Upper lobe of left lung (tissue), 6 donors: ENCODE measurements at regions not wholly inside any gene's neighbourhood (a gene's known extent, or its start where the extent isn't known, plus 50 kb on each side); places are given as distances from the start of the nearest gene placed in this dataset.

Experiments
- ATAC-seq, 2 donors: fragments of 200-7000 bp; cut with Tn5 transposase; one replicate each; pipeline ENCODE4 v1.9.1; 2022; ENCODE audit warnings: mild to moderate bottlenecking in 2 of 2, moderate library complexity in 2 of 2; ENCODE audit not compliant: low FRiP score in 2 of 2
- DNase-seq, 2 donors: peaks; one replicate each; pipeline ENCODE4 v3.0.0-alpha.2; 2019 to 2020
- H3K27ac ChIP-seq, 4 donors: fragments of 200-600 bp; sonication (generic); one replicate each; pipeline ENCODE4 v1.5.1; 2016 to 2019
- H3K27me3 ChIP-seq, 4 donors: fragments of 200-600 bp; sonication (generic); one replicate each; pipeline ENCODE4 v1.5.1; 2017 to 2019
- H3K36me3 ChIP-seq, 4 donors: fragments of 200-600 bp; sonication (generic); one replicate each; pipeline ENCODE4 v1.5.1; 2016 to 2019
- H3K4me1 ChIP-seq, 4 donors: fragments of 200-600 bp; sonication (generic); one replicate each; pipeline ENCODE4 v1.5.1; 2018 to 2019
- H3K4me3 ChIP-seq, 4 donors: fragments of 200-600 bp; sonication (generic); one replicate each; pipeline ENCODE4 v1.5.1; 2017 to 2019; ENCODE audit warnings: mild to moderate bottlenecking in 2 of 4, moderate library complexity in 1 of 4
- H3K9me3 ChIP-seq, 4 donors: fragments of 200-600 bp; sonication (generic); one replicate each; pipeline ENCODE4 v1.5.1; 2018 to 2019
- EP300 ChIP-seq, 4 donors: sonication (generic); formaldehyde crosslinking; IDR thresholded peaks; one replicate each; pipeline ENCODE4 v1.5.1; 2017; ENCODE audit warnings: antibody characterized with exemption in 4 of 4, control low read depth in 2 of 4
- POLR2A ChIP-seq, 4 donors: fragments of 450-650 bp; IDR thresholded peaks; one replicate each; pipeline ENCODE4 v1.5.1; 2016 to 2017; ENCODE audit warnings: antibody characterized with exemption in 4 of 4, mild to moderate bottlenecking in 2 of 4
- POLR2AphosphoS5 ChIP-seq, 2 donors: sonication (generic); formaldehyde crosslinking; IDR thresholded peaks; one replicate each; pipeline ENCODE4 v1.5.1; 2017; ENCODE audit warnings: antibody characterized with exemption in 2 of 2
- WGBS, 2 donors: methylation state at CpG; one replicate each; pipeline ENCODE4 v1.1.5; 2017 to 2018; 5-methylcytosine and 5-hydroxymethylcytosine counted together
- TF ChIP-seq, protein P1 (sequence below), 6 experiments: fragments of 450-650 bp in 4 of 6; fragments of 200-600 bp in 2 of 6; sonication (generic) in 2 of 6; IDR thresholded peaks; one replicate each; pipeline ENCODE4 v1.5.1; 2016 to 2019; ENCODE audit warnings: antibody characterized with exemption in 6 of 6
- donor health status: DM: no; HTN: no; CAD: no; lungs with moderate emphysema.
- donor health status: DM: no; HTN: yes; CAD: no; lungs with severe emphysema.

DNA sequence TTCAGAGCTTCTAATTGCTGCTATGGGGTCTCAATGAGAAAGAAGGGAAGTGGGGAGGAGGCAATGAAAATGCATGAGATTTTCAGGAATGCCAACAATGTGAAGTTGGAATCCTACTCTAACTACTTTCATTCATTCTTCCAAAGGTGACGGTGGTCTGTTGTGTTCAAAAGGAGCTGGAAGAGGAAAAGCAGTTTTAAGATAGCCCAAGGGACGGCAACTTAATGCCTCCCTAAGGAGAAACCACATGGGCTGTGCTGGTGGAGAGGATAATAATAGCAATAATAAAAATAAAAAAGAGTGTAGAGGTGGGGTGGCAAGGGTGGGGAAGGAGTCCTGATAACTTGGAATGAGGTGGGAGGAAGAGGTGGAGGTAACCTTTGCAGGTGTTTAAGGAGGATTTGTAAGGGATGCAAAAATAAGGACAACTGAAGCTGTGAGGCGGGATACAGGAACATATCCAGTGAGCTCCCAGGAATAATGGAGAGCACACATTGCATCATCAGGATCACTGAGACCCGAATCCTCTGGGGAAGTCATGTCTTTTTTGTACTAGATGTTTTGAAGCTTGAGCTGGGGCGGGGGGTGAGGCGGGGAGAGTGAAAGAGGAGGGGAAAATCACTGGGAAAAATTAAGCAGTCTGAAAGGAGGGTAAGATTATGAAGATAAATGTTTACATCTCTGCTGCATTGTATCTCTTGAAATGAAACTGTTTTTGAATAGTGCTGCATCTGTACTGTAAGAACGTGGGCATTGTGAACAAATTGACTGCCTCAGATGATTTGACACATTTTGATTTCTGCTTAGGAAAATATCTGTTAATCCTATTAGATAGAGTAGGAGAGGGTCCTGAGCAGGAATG, 120.1 kb upstream of the TMEM161B start:
- no peak overlapping the region for H3K27ac ChIP-seq
- 66 to 70% methylated on average over 7 of the region's 7 CpGs for WGBS, 2 donors
- H3K4me3 ChIP-seq: no peak overlapping the region
- no peaks in the 10 kb centered on the region for H3K4me1 ChIP-seq
- H3K9me3 ChIP-seq: no peaks in the 10 kb centered on the region
- DNase-seq (no peak), ATAC-seq (no peak)
- TF ChIP-seq POLR2A (IDR thresholded peaks at IDR 0.05) (no peak), POLR2AphosphoS5 (IDR thresholded peaks at IDR 0.05) (no peak), EP300 (IDR thresholded peaks at IDR 0.05) (no peak)
- TF ChIP-seq, protein P1, sequence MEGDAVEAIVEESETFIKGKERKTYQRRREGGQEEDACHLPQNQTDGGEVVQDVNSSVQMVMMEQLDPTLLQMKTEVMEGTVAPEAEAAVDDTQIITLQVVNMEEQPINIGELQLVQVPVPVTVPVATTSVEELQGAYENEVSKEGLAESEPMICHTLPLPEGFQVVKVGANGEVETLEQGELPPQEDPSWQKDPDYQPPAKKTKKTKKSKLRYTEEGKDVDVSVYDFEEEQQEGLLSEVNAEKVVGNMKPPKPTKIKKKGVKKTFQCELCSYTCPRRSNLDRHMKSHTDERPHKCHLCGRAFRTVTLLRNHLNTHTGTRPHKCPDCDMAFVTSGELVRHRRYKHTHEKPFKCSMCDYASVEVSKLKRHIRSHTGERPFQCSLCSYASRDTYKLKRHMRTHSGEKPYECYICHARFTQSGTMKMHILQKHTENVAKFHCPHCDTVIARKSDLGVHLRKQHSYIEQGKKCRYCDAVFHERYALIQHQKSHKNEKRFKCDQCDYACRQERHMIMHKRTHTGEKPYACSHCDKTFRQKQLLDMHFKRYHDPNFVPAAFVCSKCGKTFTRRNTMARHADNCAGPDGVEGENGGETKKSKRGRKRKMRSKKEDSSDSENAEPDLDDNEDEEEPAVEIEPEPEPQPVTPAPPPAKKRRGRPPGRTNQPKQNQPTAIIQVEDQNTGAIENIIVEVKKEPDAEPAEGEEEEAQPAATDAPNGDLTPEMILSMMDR (IDR thresholded peaks at IDR 0.05): no peak
- no peaks in the 10 kb centered on the region for H3K36me3 ChIP-seq
- no peaks in the 10 kb centered on the region for H3K27me3 ChIP-seq

GRCh38 chr5:88384886-88385285, 116.2 kb upstream of the TMEM161B start:
- WGBS, 2 donors: 69 to 81% methylated on average over 4 of the region's 4 CpGs
- DNase-seq (no peak), ATAC-seq (no peak)
- H3K36me3 ChIP-seq: no peaks in the 10 kb centered on the region
- no peak overlapping the region for H3K27ac ChIP-seq
- no peaks in the 10 kb centered on the region for H3K9me3 ChIP-seq
- no peak overlapping the region for H3K4me3 ChIP-seq
- no peak for TF ChIP-seq POLR2AphosphoS5 (IDR thresholded peaks at IDR 0.05)
- TF ChIP-seq, protein P1 (IDR thresholded peaks at IDR 0.05): no peak
- TF ChIP-seq POLR2A (IDR thresholded peaks at IDR 0.05): no peak
- no peak for TF ChIP-seq EP300 (IDR thresholded peaks at IDR 0.05)
- H3K27me3 ChIP-seq: no peaks in the 10 kb centered on the region
- H3K4me1 ChIP-seq: no peaks in the 10 kb centered on the region

GRCh38 chr5:88380332-88380731, 111.7 kb upstream of the TMEM161B start:
- H3K4me1 ChIP-seq: no peaks in the 10 kb centered on the region
- H3K27ac ChIP-seq: no peak overlapping the region
- DNase-seq (no peak), ATAC-seq (no peak)
- no peaks in the 10 kb centered on the region for H3K36me3 ChIP-seq
- no peak overlapping the region for H3K4me3 ChIP-seq
- WGBS, 2 donors: 53 to 58% methylated on average over 3 of the region's 3 CpGs
- no peaks in the 10 kb centered on the region for H3K27me3 ChIP-seq
- no peaks in the 10 kb centered on the region for H3K9me3 ChIP-seq
- TF ChIP-seq POLR2A (IDR thresholded peaks at IDR 0.05) (no peak), EP300 (IDR thresholded peaks at IDR 0.05) (no peak), POLR2AphosphoS5 (IDR thresholded peaks at IDR 0.05) (no peak)

DNA sequence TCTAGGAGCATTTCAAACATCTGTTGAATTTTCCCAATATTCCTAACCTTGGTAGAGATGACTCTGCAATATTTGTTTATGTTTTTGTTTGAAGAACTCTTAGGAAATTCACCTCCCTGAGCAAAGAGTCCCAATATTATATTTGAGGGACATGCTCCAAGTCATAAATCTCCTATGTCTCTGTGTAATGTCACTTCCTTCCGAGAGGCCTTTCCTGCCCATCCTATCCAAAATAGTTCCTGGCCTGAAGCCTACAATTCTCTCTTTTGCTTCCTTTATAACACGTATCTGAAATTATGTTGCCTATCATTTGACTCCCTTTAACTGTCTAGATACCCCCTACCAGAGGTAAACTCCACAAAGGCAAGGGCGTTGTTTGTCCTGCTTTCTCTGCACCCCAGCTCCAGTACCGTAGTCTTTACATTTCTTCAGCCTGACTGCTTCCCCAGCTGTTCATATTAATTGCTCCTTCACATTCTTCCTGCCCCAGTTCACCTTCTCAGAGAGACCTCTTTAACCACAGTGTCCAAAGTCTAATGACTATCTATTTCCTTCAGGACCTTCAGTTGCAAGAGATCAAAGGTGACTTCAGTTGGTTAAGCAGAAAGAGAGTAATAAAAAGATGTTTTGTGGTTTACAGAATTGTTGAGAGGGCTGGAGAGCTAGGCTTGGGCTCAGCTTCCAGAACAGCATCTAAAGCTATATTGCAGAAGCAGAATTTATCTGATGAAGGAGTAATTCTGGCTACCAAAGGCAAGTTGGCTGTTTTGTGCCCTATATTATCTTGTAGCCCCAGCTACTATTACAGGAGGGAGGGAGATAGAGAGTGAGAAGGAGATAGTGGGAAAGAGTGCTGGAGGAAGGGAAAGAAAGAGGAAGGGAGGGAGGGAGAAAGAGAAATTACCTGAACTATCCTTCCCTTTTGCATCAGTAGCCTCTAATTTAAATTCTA, 109.3 kb upstream of the TMEM161B start:
- no peaks in the 10 kb centered on the region for H3K27me3 ChIP-seq
- no peaks in the 10 kb centered on the region for H3K36me3 ChIP-seq
- H3K9me3 ChIP-seq: no peaks in the 10 kb centered on the region
- 34 to 42% methylated on average over 4 of the region's 4 CpGs for WGBS, 2 donors
- TF ChIP-seq, protein P1 (IDR thresholded peaks at IDR 0.05): no peak
- TF ChIP-seq POLR2AphosphoS5 (IDR thresholded peaks at IDR 0.05): no peak
- TF ChIP-seq POLR2A (IDR thresholded peaks at IDR 0.05): no peak
- no peak for TF ChIP-seq EP300 (IDR thresholded peaks at IDR 0.05)
- ATAC-seq: no peak
- no peaks in the 10 kb centered on the region for H3K4me1 ChIP-seq
- DNase-seq: no peak
- no peak overlapping the region for H3K4me3 ChIP-seq
- H3K27ac ChIP-seq: no peak overlapping the region

- Histone ChIP-seq H3K4me1 (no peaks in the 10 kb centered on the region), H3K27ac (no peak overlapping the region), H3K36me3 (no peaks in the 10 kb centered on the region), H3K4me3 (no peak overlapping the region), H3K9me3 (no peaks in the 10 kb centered on the region), H3K27me3 (no peaks in the 10 kb centered on the region)
- TF ChIP-seq POLR2A (IDR thresholded peaks at IDR 0.05) (no peak), EP300 (IDR thresholded peaks at IDR 0.05) (no peak), POLR2AphosphoS5 (IDR thresholded peaks at IDR 0.05) (no peak)
- TF ChIP-seq, protein P1 (IDR thresholded peaks at IDR 0.05): no peak
- 37 to 48% methylated on average over 2 of the region's 2 CpGs for WGBS, 2 donors
- DNase-seq (no peak), ATAC-seq (no peak)
Measured at GRCh38 chr5:88377240-88377639, 108.6 kb upstream of the TMEM161B start.
